Peyer's patch (tissue), 4 donors: ENCODE measurements at regions not wholly inside any gene's neighbourhood (a gene's known extent, or its start where the extent isn't known, plus 50 kb on each side); places are given as distances from the start of the nearest gene placed in this dataset.

Experiments used
- POLR2A ChIP-seq, 2 donors: fragments of 450-650 bp; IDR thresholded peaks; one replicate each; pipeline ENCODE4 v1.5.1; 2017; ENCODE audit warnings: antibody characterized with exemption in 2 of 2, mild to moderate bottlenecking in 2 of 2, moderate library complexity in 2 of 2
- TF ChIP-seq, protein P1 (sequence below), 6 experiments: fragments of 450-650 bp in 4 of 6; fragments of 200-600 bp in 2 of 6; sonication (generic) in 1 of 6; IDR thresholded peaks; one replicate each; pipeline ENCODE4 v1.5.1; 2017 to 2019; ENCODE audit warnings: antibody characterized with exemption in 6 of 6, mild to moderate bottlenecking in 3 of 6, moderate library complexity in 1 of 6

DNA sequence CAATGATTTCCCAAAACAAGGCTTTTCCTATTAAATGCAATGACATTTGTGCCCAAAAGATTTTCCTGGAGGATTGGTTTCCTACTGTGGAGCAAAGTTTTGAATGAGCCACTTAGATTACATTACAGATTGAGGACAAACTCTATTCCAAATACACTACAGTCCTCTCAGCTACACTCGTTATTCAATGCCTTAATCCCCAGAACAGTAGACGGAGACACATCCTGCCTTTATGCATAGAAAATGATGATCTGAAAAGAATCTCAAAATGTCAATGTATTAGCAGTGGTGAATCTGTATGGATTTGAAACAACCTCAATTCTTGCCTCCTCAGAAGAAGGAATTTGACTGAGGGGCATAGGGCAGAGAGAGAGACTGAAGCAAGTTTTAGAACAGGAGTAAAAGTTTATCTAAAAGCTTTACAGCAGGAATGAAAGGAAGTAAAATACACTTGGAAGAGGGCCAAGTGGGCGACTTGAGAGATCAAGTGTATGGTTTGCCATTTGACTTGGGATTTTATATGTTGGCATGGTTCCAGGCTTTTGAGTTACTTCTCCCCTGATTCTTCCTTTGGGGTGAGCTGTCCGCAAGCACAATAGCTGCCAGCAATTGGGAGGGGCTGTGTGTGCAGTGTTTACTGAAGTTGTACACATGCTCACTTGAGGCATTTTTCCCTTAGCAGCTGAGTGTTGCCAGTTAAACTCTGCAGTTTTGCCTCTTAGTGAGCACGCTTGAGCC is 891.9 kb upstream of the MBL2 start:
- no peak for TF ChIP-seq POLR2A (IDR thresholded peaks at IDR 0.05)
- TF ChIP-seq, protein P1, sequence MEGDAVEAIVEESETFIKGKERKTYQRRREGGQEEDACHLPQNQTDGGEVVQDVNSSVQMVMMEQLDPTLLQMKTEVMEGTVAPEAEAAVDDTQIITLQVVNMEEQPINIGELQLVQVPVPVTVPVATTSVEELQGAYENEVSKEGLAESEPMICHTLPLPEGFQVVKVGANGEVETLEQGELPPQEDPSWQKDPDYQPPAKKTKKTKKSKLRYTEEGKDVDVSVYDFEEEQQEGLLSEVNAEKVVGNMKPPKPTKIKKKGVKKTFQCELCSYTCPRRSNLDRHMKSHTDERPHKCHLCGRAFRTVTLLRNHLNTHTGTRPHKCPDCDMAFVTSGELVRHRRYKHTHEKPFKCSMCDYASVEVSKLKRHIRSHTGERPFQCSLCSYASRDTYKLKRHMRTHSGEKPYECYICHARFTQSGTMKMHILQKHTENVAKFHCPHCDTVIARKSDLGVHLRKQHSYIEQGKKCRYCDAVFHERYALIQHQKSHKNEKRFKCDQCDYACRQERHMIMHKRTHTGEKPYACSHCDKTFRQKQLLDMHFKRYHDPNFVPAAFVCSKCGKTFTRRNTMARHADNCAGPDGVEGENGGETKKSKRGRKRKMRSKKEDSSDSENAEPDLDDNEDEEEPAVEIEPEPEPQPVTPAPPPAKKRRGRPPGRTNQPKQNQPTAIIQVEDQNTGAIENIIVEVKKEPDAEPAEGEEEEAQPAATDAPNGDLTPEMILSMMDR (IDR thresholded peaks at IDR 0.05) = no peak
